ENCODE measurements at regions not wholly inside any gene's neighbourhood (a gene's known extent, or its start where the extent isn't known, plus 50 kb on each side); places are given as distances from the start of the nearest gene placed in this dataset.

GRCh38 chr9:16043756-16044578, 491.1 kb downstream of the CCDC171 start:
- Mint-ChIP-seq H3K4me1 (no peaks in the 10 kb centered on the region), H3K36me3 (peaks cover 1% of the 10 kb centered on the region), H3K9me3 (no peaks in the 10 kb centered on the region), H3K27ac (no peak overlapping the region), H3K4me3 (no peak overlapping the region), H3K27me3 (no peaks in the 10 kb centered on the region)
- POLR2A ChIA-PET: no interaction called here
- no peak for ATAC-seq (ENCODE audit: low read depth)
- no peak for DNase-seq

GRCh38 chr9:16044579-16044881, 491.7 kb downstream of the CCDC171 start:
- no peaks in the 10 kb centered on the region for H3K4me1 Mint-ChIP-seq
- DNase-seq (no peak), ATAC-seq (ENCODE audit: low read depth) (no peak)
- POLR2A ChIA-PET: no interaction called here
- peaks cover under 1% of the 10 kb centered on the region for H3K27me3 Mint-ChIP-seq
- peaks cover 1% of the 10 kb centered on the region for H3K36me3 Mint-ChIP-seq
- H3K27ac Mint-ChIP-seq: no peak overlapping the region
- no peak overlapping the region for H3K4me3 Mint-ChIP-seq
- H3K9me3 Mint-ChIP-seq: no peaks in the 10 kb centered on the region

- Mint-ChIP-seq H3K9me3 (no peaks in the 10 kb centered on the region), H3K27ac (no peak overlapping the region), H3K4me3 (no peak overlapping the region), H3K4me1 (no peaks in the 10 kb centered on the region), H3K27me3 (peaks cover 2% of the 10 kb centered on the region), H3K36me3 (peaks cover 1% of the 10 kb centered on the region)
- ATAC-seq (ENCODE audit: low read depth): no peak
- POLR2A ChIA-PET: no interaction called here
- DNase-seq: no peak
Observed at GRCh38 chr9:16045651-16046280, 492.9 kb downstream of the CCDC171 start.

- POLR2A ChIA-PET: no interaction called here
Observed at GRCh38 chr9:16046713-16047112, 493.9 kb downstream of the CCDC171 start.

GRCh38 chr9:16048129-16048528, 495.3 kb downstream of the CCDC171 start:
- DNase-seq (no peak), ATAC-seq (ENCODE audit: low read depth) (no peak)
- POLR2A ChIA-PET: no interaction called here
- Mint-ChIP-seq H3K4me3 (no peak overlapping the region), H3K4me1 (peaks cover 1% of the 10 kb centered on the region), H3K9me3 (no peaks in the 10 kb centered on the region), H3K36me3 (peaks cover 1% of the 10 kb centered on the region), H3K27me3 (peaks cover 4% of the 10 kb centered on the region), H3K27ac (no peak overlapping the region)

More at GRCh38 chr9:16046713-16047112, 493.9 kb downstream of the CCDC171 start:
- H3K27me3 Mint-ChIP-seq: peaks cover 2% of the 10 kb centered on the region
- peaks cover 1% of the 10 kb centered on the region for H3K36me3 Mint-ChIP-seq
- peaks cover 1% of the 10 kb centered on the region for H3K4me1 Mint-ChIP-seq
- no peak overlapping the region for H3K27ac Mint-ChIP-seq
- DNase-seq (no peak), ATAC-seq (ENCODE audit: low read depth) (no peak)
- no peak overlapping the region for H3K4me3 Mint-ChIP-seq
- no peaks in the 10 kb centered on the region for H3K9me3 Mint-ChIP-seq

GRCh38 chr9:16052146-16052545, 499.3 kb downstream of the CCDC171 start:
- no peak for ATAC-seq (ENCODE audit: low read depth)

GRCh38 chr9:16052757-16053530, 500.1 kb downstream of the CCDC171 start:
- POLR2A ChIA-PET: no interaction called here
- no peak overlapping the region for H3K27ac Mint-ChIP-seq
- H3K4me1 Mint-ChIP-seq: peaks cover 11% of the 10 kb centered on the region
- H3K36me3 Mint-ChIP-seq: no peaks in the 10 kb centered on the region
- no peak overlapping the region for H3K4me3 Mint-ChIP-seq
- H3K9me3 Mint-ChIP-seq: no peaks in the 10 kb centered on the region
- peaks cover 8% of the 10 kb centered on the region for H3K27me3 Mint-ChIP-seq
- DNase-seq (no peak), ATAC-seq (ENCODE audit: low read depth) (no peak)

More at GRCh38 chr9:16052146-16052545, 499.3 kb downstream of the CCDC171 start:
- Mint-ChIP-seq H3K4me1 (peaks cover 4% of the 10 kb centered on the region), H3K27me3 (peaks cover 8% of the 10 kb centered on the region), H3K9me3 (no peaks in the 10 kb centered on the region), H3K36me3 (peaks cover 1% of the 10 kb centered on the region), H3K27ac (no peak overlapping the region), H3K4me3 (no peak overlapping the region)
- no peak for DNase-seq
- POLR2A ChIA-PET: no interaction called here

- H3K4me3 Mint-ChIP-seq: no peak overlapping the region
- H3K36me3 Mint-ChIP-seq: no peaks in the 10 kb centered on the region
- H3K27ac Mint-ChIP-seq: no peak overlapping the region
- no peak for ATAC-seq (ENCODE audit: low read depth)
- H3K9me3 Mint-ChIP-seq: peaks cover 2% of the 10 kb centered on the region
- H3K27me3 Mint-ChIP-seq: peaks cover 5% of the 10 kb centered on the region
- DNase-seq: no peak
- POLR2A ChIA-PET: no interaction called here
- H3K4me1 Mint-ChIP-seq: peaks cover 23% of the 10 kb centered on the region
Observed at GRCh38 chr9:16057541-16057940, 504.7 kb downstream of the CCDC171 start.

GRCh38 chr9:16058131-16058549, 505.3 kb downstream of the CCDC171 start:
- DNase-seq (peak; percentile 47), ATAC-seq (ENCODE audit: low read depth) (peak; percentile 98)
- no peaks in the 10 kb centered on the region for H3K36me3 Mint-ChIP-seq
- H3K9me3 Mint-ChIP-seq: peaks cover 2% of the 10 kb centered on the region
- peaks cover 5% of the 10 kb centered on the region for H3K27me3 Mint-ChIP-seq
- peaks cover 23% of the 10 kb centered on the region for H3K4me1 Mint-ChIP-seq
- POLR2A ChIA-PET: interaction anchor here (0.7 kb wide), 1 partner anchor 49 kb away, joined by 3 read pairs; no protein-coding TSS in a partner anchor
- H3K4me3 Mint-ChIP-seq: peak overlapping the region; percentile 83
- peak overlapping the region; percentile 46 for H3K27ac Mint-ChIP-seq

GRCh38 chr9:16060436-16061129, 507.7 kb downstream of the CCDC171 start:
- Mint-ChIP-seq H3K4me1 (peaks cover 23% of the 10 kb centered on the region), H3K4me3 (no peak overlapping the region), H3K27ac (no peak overlapping the region), H3K9me3 (peaks cover 2% of the 10 kb centered on the region), H3K27me3 (no peaks in the 10 kb centered on the region), H3K36me3 (no peaks in the 10 kb centered on the region)
- ATAC-seq (ENCODE audit: low read depth): no peak
- POLR2A ChIA-PET: no interaction called here
- DNase-seq: no peak

GRCh38 chr9:16062542-16063240, 509.8 kb downstream of the CCDC171 start:
- POLR2A ChIA-PET: no interaction called here
- Mint-ChIP-seq H3K36me3 (no peaks in the 10 kb centered on the region), H3K27ac (no peak overlapping the region), H3K9me3 (peaks cover 3% of the 10 kb centered on the region), H3K4me3 (no peak overlapping the region), H3K27me3 (no peaks in the 10 kb centered on the region), H3K4me1 (peaks cover 15% of the 10 kb centered on the region)
- ATAC-seq (ENCODE audit: low read depth) (no peak), DNase-seq (no peak)

- Mint-ChIP-seq H3K36me3 (no peaks in the 10 kb centered on the region), H3K4me3 (no peak overlapping the region), H3K27ac (no peak overlapping the region), H3K4me1 (peaks cover 10% of the 10 kb centered on the region), H3K27me3 (no peaks in the 10 kb centered on the region), H3K9me3 (peaks cover 4% of the 10 kb centered on the region)
- ATAC-seq (ENCODE audit: low read depth): no peak
- no peak for DNase-seq
- POLR2A ChIA-PET: no interaction called here
Observed at GRCh38 chr9:16063241-16063591, 510.4 kb downstream of the CCDC171 start.

- Mint-ChIP-seq H3K9me3 (peaks cover 3% of the 10 kb centered on the region), H3K27ac (no peak overlapping the region), H3K27me3 (no peaks in the 10 kb centered on the region), H3K4me3 (no peak overlapping the region), H3K36me3 (no peaks in the 10 kb centered on the region), H3K4me1 (peaks cover 3% of the 10 kb centered on the region)
- ATAC-seq (ENCODE audit: low read depth) (no peak), DNase-seq (no peak)
- POLR2A ChIA-PET: no interaction called here
Observed at GRCh38 chr9:16064771-16065170, 511.9 kb downstream of the CCDC171 start.

Measured in activated naive CD8-positive, alpha-beta T cell treated with anti-CD3 and anti-CD28 coated beads, Interleukin-2, amount 10 ng/mL, durations not matched to agents 7 days and 5 days (primary cell).